IgD-negative memory B cell (primary cell): ENCODE measurements at regions not wholly inside any gene's neighbourhood (a gene's known extent, or its start where the extent isn't known, plus 50 kb on each side); places are given as distances from the start of the nearest gene placed in this dataset.
"Not testable (repeated sequence)": the region's sequence is repeated elsewhere in the genome, so short reads cannot be mapped to it uniquely, and the experiment has no call there.

Source experiments
- H3K27ac Mint-ChIP-seq, 3 donors: one replicate each; pipeline ENCODE4 v1.8.0; 2020 to 2022; ENCODE audit warnings: mild to moderate bottlenecking in 3 of 3, mixed read lengths in 3 of 3, moderate library complexity in 1 of 3
- H3K27me3 Mint-ChIP-seq: one replicate; pipeline ENCODE4 v1.8.0; 2021; ENCODE audit warnings: mixed read lengths
- H3K36me3 Mint-ChIP-seq: one replicate; pipeline ENCODE4 v1.8.0; 2020; ENCODE audit warnings: mild to moderate bottlenecking, mixed read lengths
- H3K4me1 Mint-ChIP-seq, 3 donors: one replicate each; pipeline ENCODE4 v1.8.0; 2020 to 2022; ENCODE audit warnings: mixed read lengths in 3 of 3, mild to moderate bottlenecking in 1 of 3
- H3K4me3 Mint-ChIP-seq, 4 donors: one replicate each; pipeline ENCODE4 v1.8.0; 2020 to 2022; ENCODE audit warnings: mild to moderate bottlenecking in 4 of 4, mixed read lengths in 4 of 4, moderate library complexity in 3 of 4
- H3K9me3 Mint-ChIP-seq, 3 donors: one replicate each; pipeline ENCODE4 v1.8.0; 2020 to 2021; ENCODE audit warnings: mixed read lengths in 3 of 3, mild to moderate bottlenecking in 1 of 3

GRCh38 chr10:120761951-120762350 lies 89.2 kb upstream of the WDR11 start:
- H3K4me1 Mint-ChIP-seq: peaks cover 0 to 1% (median 0%) of the 10 kb centered on the region in 3 donors
- H3K4me3 Mint-ChIP-seq: no peak overlapping the region

GRCh38 chr10:120765226-120765803 lies 85.8 kb upstream of the WDR11 start:
- peaks cover 0 to 1% (median 0%) of the 10 kb centered on the region in 3 donors for H3K4me1 Mint-ChIP-seq
- no peak overlapping the region for H3K27ac Mint-ChIP-seq
- no peaks in the 10 kb centered on the region for H3K27me3 Mint-ChIP-seq
- no peaks in the 10 kb centered on the region for H3K9me3 Mint-ChIP-seq
- H3K4me3 Mint-ChIP-seq: no peak overlapping the region
- no peaks in the 10 kb centered on the region for H3K36me3 Mint-ChIP-seq

More at GRCh38 chr10:120761951-120762350, 89.2 kb upstream of the WDR11 start:
- Mint-ChIP-seq H3K27ac (no peak overlapping the region), H3K36me3 (no peaks in the 10 kb centered on the region), H3K9me3 (no peaks in the 10 kb centered on the region), H3K27me3 (peaks cover 5% of the 10 kb centered on the region)

- Mint-ChIP-seq H3K27ac (no peak overlapping the region), H3K36me3 (no peaks in the 10 kb centered on the region)
These were observed 82.9 kb upstream of the WDR11 start for GRCh38 chr10:120768227-120768626.

GRCh38 chr10:120770496-120770895 lies 80.7 kb upstream of the WDR11 start:
- H3K27ac Mint-ChIP-seq: no peak overlapping the region

More at GRCh38 chr10:120768227-120768626, 82.9 kb upstream of the WDR11 start:
- Mint-ChIP-seq H3K27me3 (peaks cover 2% of the 10 kb centered on the region), H3K9me3 (no peaks in the 10 kb centered on the region), H3K4me3 (no peak overlapping the region), H3K4me1 (peaks cover 0 to 1% (median 0%) of the 10 kb centered on the region in 3 donors)

GRCh38 chr10:120776442-120776841 lies 74.7 kb upstream of the WDR11 start:
- Mint-ChIP-seq H3K36me3 (no peaks in the 10 kb centered on the region), H3K4me1 (peaks cover 0 to 2% (median 0%) of the 10 kb centered on the region in 3 donors), H3K9me3 (peaks cover 0 to 2% (median 0%) of the 10 kb centered on the region in 3 donors), H3K27me3 (peaks cover 10% of the 10 kb centered on the region), H3K27ac (no peak overlapping the region), H3K4me3 (no peak overlapping the region)

More at GRCh38 chr10:120770496-120770895, 80.7 kb upstream of the WDR11 start:
- H3K4me1 Mint-ChIP-seq: no peaks in the 10 kb centered on the region
- H3K4me3 Mint-ChIP-seq: no peak overlapping the region
- H3K9me3 Mint-ChIP-seq: no peaks in the 10 kb centered on the region
- no peaks in the 10 kb centered on the region for H3K36me3 Mint-ChIP-seq
- H3K27me3 Mint-ChIP-seq: peaks cover 2% of the 10 kb centered on the region

GRCh38 chr10:120782336-120782735 lies 68.8 kb upstream of the WDR11 start:
- Mint-ChIP-seq H3K36me3 (no peaks in the 10 kb centered on the region), H3K4me1 (no peaks in the 10 kb centered on the region), H3K27me3 (peaks cover 6% of the 10 kb centered on the region), H3K9me3 (peaks cover 0 to 2% (median 0%) of the 10 kb centered on the region in 3 donors), H3K27ac (no peak overlapping the region), H3K4me3 (no peak overlapping the region)

GRCh38 chr10:120783098-120783497 lies 68.1 kb upstream of the WDR11 start:
- no peaks in the 10 kb centered on the region for H3K4me1 Mint-ChIP-seq
- peaks cover 0 to 3% (median 0%) of the 10 kb centered on the region in 3 donors for H3K9me3 Mint-ChIP-seq
- no peaks in the 10 kb centered on the region for H3K36me3 Mint-ChIP-seq
- H3K27me3 Mint-ChIP-seq: peaks cover 6% of the 10 kb centered on the region
- H3K4me3 Mint-ChIP-seq: no peak overlapping the region
- H3K27ac Mint-ChIP-seq: no peak overlapping the region

GRCh38 chr10:120783867-120784266 lies 67.3 kb upstream of the WDR11 start:
- Mint-ChIP-seq H3K4me3 (no peak overlapping the region), H3K4me1 (no peaks in the 10 kb centered on the region), H3K36me3 (no peaks in the 10 kb centered on the region), H3K27me3 (peaks cover 5% of the 10 kb centered on the region), H3K9me3 (peaks cover 0 to 3% (median 0%) of the 10 kb centered on the region in 3 donors), H3K27ac (no peak overlapping the region)

GRCh38 chr10:120788771-120789170 lies 62.4 kb upstream of the WDR11 start:
- no peaks in the 10 kb centered on the region for H3K36me3 Mint-ChIP-seq
- no peak overlapping the region for H3K27ac Mint-ChIP-seq
- H3K4me1 Mint-ChIP-seq: peaks cover 3 to 8% (median 4%) of the 10 kb centered on the region in 3 donors
- H3K9me3 Mint-ChIP-seq: peaks cover 0 to 2% (median 0%) of the 10 kb centered on the region in 3 donors
- no peak overlapping the region for H3K4me3 Mint-ChIP-seq
- H3K27me3 Mint-ChIP-seq: no peaks in the 10 kb centered on the region

GRCh38 chr10:120789303-120790203 lies 61.6 kb upstream of the WDR11 start:
- H3K9me3 Mint-ChIP-seq: peaks cover 0 to 2% (median 0%) of the 10 kb centered on the region in 3 donors
- no peak overlapping the region for H3K27ac Mint-ChIP-seq
- peaks cover 3 to 8% (median 4%) of the 10 kb centered on the region in 3 donors for H3K4me1 Mint-ChIP-seq
- H3K27me3 Mint-ChIP-seq: no peaks in the 10 kb centered on the region
- no peak overlapping the region for H3K4me3 Mint-ChIP-seq
- H3K36me3 Mint-ChIP-seq: no peaks in the 10 kb centered on the region

GRCh38 chr10:120791316-120791715 lies 59.8 kb upstream of the WDR11 start:
- no peak overlapping the region for H3K27ac Mint-ChIP-seq
- peaks cover 0 to 2% (median 0%) of the 10 kb centered on the region in 3 donors for H3K9me3 Mint-ChIP-seq

GRCh38 chr10:120793088-120793487 lies 58.1 kb upstream of the WDR11 start:
- Mint-ChIP-seq H3K36me3 (no peaks in the 10 kb centered on the region), H3K4me3 (no peak overlapping the region), H3K27ac (peak overlapping the region in 1 of 3 donors; percentile 10), H3K27me3 (no peaks in the 10 kb centered on the region), H3K9me3 (no peaks in the 10 kb centered on the region), H3K4me1 (peaks cover 3 to 8% (median 4%) of the 10 kb centered on the region in 3 donors)

More at GRCh38 chr10:120791316-120791715, 59.8 kb upstream of the WDR11 start:
- Mint-ChIP-seq H3K4me1 (peaks cover 3 to 8% (median 4%) of the 10 kb centered on the region in 3 donors), H3K27me3 (no peaks in the 10 kb centered on the region), H3K4me3 (no peak overlapping the region), H3K36me3 (no peaks in the 10 kb centered on the region)

GRCh38 chr10:120794390-120794789 lies 56.8 kb upstream of the WDR11 start:
- Mint-ChIP-seq H3K27me3 (no peaks in the 10 kb centered on the region), H3K36me3 (no peaks in the 10 kb centered on the region), H3K9me3 (no peaks in the 10 kb centered on the region), H3K4me1 (peaks cover 3 to 8% (median 4%) of the 10 kb centered on the region in 3 donors), H3K27ac (no peak overlapping the region), H3K4me3 (no peak overlapping the region)

GRCh38 chr10:120798276-120798675 lies 52.9 kb upstream of the WDR11 start:
- H3K27me3 Mint-ChIP-seq, H3K4me1 Mint-ChIP-seq, H3K36me3 Mint-ChIP-seq, H3K4me3 Mint-ChIP-seq, H3K9me3 Mint-ChIP-seq: not testable (repeated sequence)
- H3K27ac Mint-ChIP-seq: peak overlapping the region in 1 of 3 donors; percentile 36

- H3K36me3 Mint-ChIP-seq: peaks cover 6% of the 10 kb centered on the region
- no peak overlapping the region for H3K4me3 Mint-ChIP-seq
- H3K27ac Mint-ChIP-seq: no peak overlapping the region
- H3K9me3 Mint-ChIP-seq: no peaks in the 10 kb centered on the region
- no peaks in the 10 kb centered on the region for H3K27me3 Mint-ChIP-seq
- no peaks in the 10 kb centered on the region for H3K4me1 Mint-ChIP-seq
These were observed 51.3 kb upstream of the WDR11 start for GRCh38 chr10:120799849-120800248.
